ENCODE measurements at regions not wholly inside any gene's neighbourhood (a gene's known extent, or its start where the extent isn't known, plus 50 kb on each side); places are given as distances from the start of the nearest gene placed in this dataset.

- Histone ChIP-seq H3K27me3 (no peaks in the 10 kb centered on the region), H3K9me3 (replicated peaks in 1 of 11) (no peaks in the 10 kb centered on the region), H3K4me2 (no peak overlapping the region), H3K36me3 (no peaks in the 10 kb centered on the region), H3K9ac (no peak overlapping the region), H3K4me3 (no peak overlapping the region), H4K20me1 (no peaks in the 10 kb centered on the region), H3K27ac (no peak overlapping the region), H3K4me1 (no peaks in the 10 kb centered on the region)
- no peak for TF ChIP-seq Cebpa-rat (IDR thresholded peaks at IDR 0.05)
Measured at GRCh38 chr5:84518862-84519261, 134.2 kb upstream of the EDIL3 start.

GRCh38 chr5:84518370-84518769, 133.7 kb upstream of the EDIL3 start:
- Histone ChIP-seq H3K36me3 (no peaks in the 10 kb centered on the region), H3K27me3 (no peaks in the 10 kb centered on the region), H3K4me3 (no peak overlapping the region), H3K4me1 (no peaks in the 10 kb centered on the region), H3K9me3 (replicated peaks in 1 of 11) (no peaks in the 10 kb centered on the region), H3K9ac (no peak overlapping the region), H3K4me2 (no peak overlapping the region), H3K27ac (no peak overlapping the region), H4K20me1 (no peaks in the 10 kb centered on the region)
- TF ChIP-seq Cebpa-rat (IDR thresholded peaks at IDR 0.05): no peak

- no peaks in the 10 kb centered on the region for H4K20me1 ChIP-seq
- H3K27me3 ChIP-seq: no peaks in the 10 kb centered on the region
- TF ChIP-seq Cebpa-rat (IDR thresholded peaks at IDR 0.05): no peak
- H3K4me1 ChIP-seq: no peaks in the 10 kb centered on the region
- H3K27ac ChIP-seq: no peak overlapping the region
- H3K4me3 ChIP-seq: no peak overlapping the region
- no peak overlapping the region for H3K9ac ChIP-seq
- H3K36me3 ChIP-seq: no peaks in the 10 kb centered on the region
- no peak overlapping the region for H3K4me2 ChIP-seq
- H3K9me3 ChIP-seq (replicated peaks in 1 of 11): no peaks in the 10 kb centered on the region
Measured at GRCh38 chr5:84506625-84507024, 121.9 kb upstream of the EDIL3 start.

GRCh38 chr5:84494453-84494852, 109.8 kb upstream of the EDIL3 start:
- no peak for TF ChIP-seq Cebpa-rat (IDR thresholded peaks at IDR 0.05)
- Histone ChIP-seq H3K4me1 (no peaks in the 10 kb centered on the region), H3K27me3 (no peaks in the 10 kb centered on the region), H3K4me2 (no peak overlapping the region), H3K9ac (no peak overlapping the region), H3K4me3 (no peak overlapping the region), H3K27ac (no peak overlapping the region), H3K36me3 (no peaks in the 10 kb centered on the region), H3K9me3 (replicated peaks in 1 of 11) (no peaks in the 10 kb centered on the region), H4K20me1 (no peaks in the 10 kb centered on the region)

- no peak for TF ChIP-seq Cebpa-rat (IDR thresholded peaks at IDR 0.05)
- H3K27ac ChIP-seq: no peak overlapping the region
- no peaks in the 10 kb centered on the region for H3K36me3 ChIP-seq
- H3K27me3 ChIP-seq: no peaks in the 10 kb centered on the region
- no peak overlapping the region for H3K4me3 ChIP-seq
- H3K4me2 ChIP-seq: peak overlapping the region in 1 of 11 experiments; percentile 24; a peak in 2 of 22 replicates
- peaks cover 0 to 8% (median 0%) of the 10 kb centered on the region in 10 experiments; a peak in 5 of 20 replicates for H3K4me1 ChIP-seq
- no peak overlapping the region for H3K9ac ChIP-seq
- H3K9me3 ChIP-seq (replicated peaks in 1 of 11): no peaks in the 10 kb centered on the region
- no peaks in the 10 kb centered on the region for H4K20me1 ChIP-seq
Measured at GRCh38 chr5:84487963-84488362, 103.3 kb upstream of the EDIL3 start.

GRCh38 chr5:84480873-84481637, 96.4 kb upstream of the EDIL3 start:
- no peaks in the 10 kb centered on the region for H3K9me3 ChIP-seq (replicated peaks in 1 of 11)
- H3K9ac ChIP-seq: no peak overlapping the region
- H3K27ac ChIP-seq: no peak overlapping the region
- H3K4me1 ChIP-seq: no peaks in the 10 kb centered on the region
- H3K4me3 ChIP-seq: no peak overlapping the region
- no peaks in the 10 kb centered on the region for H3K27me3 ChIP-seq
- H4K20me1 ChIP-seq: no peaks in the 10 kb centered on the region
- H3K4me2 ChIP-seq: no peak overlapping the region
- no peak for TF ChIP-seq Cebpa-rat (IDR thresholded peaks at IDR 0.05)
- no peaks in the 10 kb centered on the region for H3K36me3 ChIP-seq

GRCh38 chr5:84478603-84479002, 93.9 kb upstream of the EDIL3 start:
- Histone ChIP-seq H3K9ac (no peak overlapping the region), H3K4me2 (no peak overlapping the region), H4K20me1 (no peaks in the 10 kb centered on the region), H3K27me3 (no peaks in the 10 kb centered on the region), H3K27ac (no peak overlapping the region), H3K4me1 (no peaks in the 10 kb centered on the region), H3K36me3 (no peaks in the 10 kb centered on the region), H3K9me3 (replicated peaks in 1 of 11) (no peaks in the 10 kb centered on the region), H3K4me3 (no peak overlapping the region)
- TF ChIP-seq Cebpa-rat (IDR thresholded peaks at IDR 0.05): no peak

- Histone ChIP-seq H3K9ac (no peak overlapping the region), H3K4me3 (no peak overlapping the region), H3K4me1 (no peaks in the 10 kb centered on the region), H4K20me1 (no peaks in the 10 kb centered on the region), H3K9me3 (replicated peaks in 1 of 11) (no peaks in the 10 kb centered on the region), H3K27me3 (no peaks in the 10 kb centered on the region), H3K4me2 (no peak overlapping the region), H3K36me3 (no peaks in the 10 kb centered on the region), H3K27ac (no peak overlapping the region)
- no peak for TF ChIP-seq Cebpa-rat (IDR thresholded peaks at IDR 0.05)
Measured at GRCh38 chr5:84477485-84477884, 92.8 kb upstream of the EDIL3 start.

- Histone ChIP-seq H3K27ac (no peak overlapping the region), H3K9ac (no peak overlapping the region), H3K4me1 (no peaks in the 10 kb centered on the region), H3K36me3 (no peaks in the 10 kb centered on the region), H3K4me3 (no peak overlapping the region), H4K20me1 (no peaks in the 10 kb centered on the region), H3K4me2 (no peak overlapping the region), H3K27me3 (no peaks in the 10 kb centered on the region), H3K9me3 (replicated peaks in 1 of 11) (no peaks in the 10 kb centered on the region)
- no peak for TF ChIP-seq Cebpa-rat (IDR thresholded peaks at IDR 0.05)
Measured at GRCh38 chr5:84474126-84474525, 89.4 kb upstream of the EDIL3 start.

GRCh38 chr5:84453405-84453804, 68.7 kb upstream of the EDIL3 start:
- no peaks in the 10 kb centered on the region for H4K20me1 ChIP-seq
- no peak overlapping the region for H3K4me2 ChIP-seq
- H3K27ac ChIP-seq: no peak overlapping the region
- no peaks in the 10 kb centered on the region for H3K4me1 ChIP-seq
- no peaks in the 10 kb centered on the region for H3K36me3 ChIP-seq
- H3K9ac ChIP-seq: no peak overlapping the region
- H3K4me3 ChIP-seq: no peak overlapping the region
- peaks cover 17 to 26% (median 20%) of the 10 kb centered on the region in 11 experiments for H3K9me3 ChIP-seq (replicated peaks in 1 of 11)
- no peak for TF ChIP-seq Cebpa-rat (IDR thresholded peaks at IDR 0.05)
- H3K27me3 ChIP-seq: no peaks in the 10 kb centered on the region

Measured in BLaER1 treated with 17β-estradiol and CSF1 and Interleukin-3, amounts not matched to agents 10 nM and 100 nM (cell line).